Neutrophil (primary cell): ENCODE measurements at regions not wholly inside any gene's neighbourhood (a gene's known extent, or its start where the extent isn't known, plus 50 kb on each side); places are given as distances from the start of the nearest gene placed in this dataset.

Experiments
- H3K27ac ChIP-seq: fragments of 200-600 bp; sonication (generic); 2 replicates; pipeline ENCODE4 v1.5.1; 2016; ENCODE audit warnings: mild to moderate bottlenecking, moderate library complexity
- H3K27me3 ChIP-seq: fragments of 200-600 bp; sonication (generic); 2 replicates; pipeline ENCODE4 v1.6.0; 2016; ENCODE audit warnings: mild to moderate bottlenecking
- H3K36me3 ChIP-seq: fragments of 200-600 bp; sonication (generic); 2 replicates; pipeline ENCODE4 v1.5.1; 2017
- H3K4me1 ChIP-seq, 2 experiments: fragments of 200-600 bp in 1 of 2; sonication (generic) in 1 of 2; 1 replicate in 1 of 2; 2 replicates in 1 of 2; pipeline versions ENCODE4 v1.5.1 to v1.6.1; 2013 to 2016; ENCODE audit warnings: low read depth in 1 of 2, low read length in 1 of 2, mild to moderate bottlenecking in 1 of 2, moderate library complexity in 1 of 2; ENCODE audit not compliant: control insufficient read depth in 1 of 2, insufficient read depth in 1 of 2
- H3K4me3 ChIP-seq, 2 experiments: fragments of 200-600 bp in 1 of 2; sonication (generic) in 1 of 2; 1 replicate in 1 of 2; 2 replicates in 1 of 2; pipeline ENCODE4 v1.5.1; 2013 to 2016; ENCODE audit warnings: low read depth in 1 of 2, low read length in 1 of 2, mild to moderate bottlenecking in 1 of 2, moderate library complexity in 1 of 2
- H3K9me3 ChIP-seq: fragments of 200-600 bp; sonication (generic); 2 replicates; pipeline ENCODE4 v1.5.1; 2016
- CTCF ChIP-seq: fragments of 200-600 bp; sonication (generic); IDR thresholded peaks from 2 replicates; pipeline ENCODE4 v1.5.1; 2016; ENCODE audit warnings: antibody characterized with exemption

GRCh38 chr4:151935411-151935810 is 174.6 kb upstream of the GATB start:
- Histone ChIP-seq H3K4me1 (no peaks in the 10 kb centered on the region), H3K27ac (no peak overlapping the region), H3K4me3 (no peak overlapping the region), H3K9me3 (no peaks in the 10 kb centered on the region), H3K36me3 (no peaks in the 10 kb centered on the region), H3K27me3 (no peaks in the 10 kb centered on the region)
- TF ChIP-seq CTCF = no peak

GRCh38 chr4:151934766-151935165 is 174.0 kb upstream of the GATB start:
- H3K27me3 ChIP-seq = no peaks in the 10 kb centered on the region
- no peak overlapping the region for H3K27ac ChIP-seq
- H3K4me3 ChIP-seq = no peak overlapping the region
- TF ChIP-seq CTCF = no peak
- H3K36me3 ChIP-seq = no peaks in the 10 kb centered on the region
- H3K9me3 ChIP-seq = no peaks in the 10 kb centered on the region
- no peaks in the 10 kb centered on the region for H3K4me1 ChIP-seq

GRCh38 chr4:151933122-151933827 is 172.5 kb upstream of the GATB start:
- H3K27me3 ChIP-seq = peaks cover 7% of the 10 kb centered on the region
- no peak overlapping the region for H3K27ac ChIP-seq
- no peak for TF ChIP-seq CTCF
- H3K36me3 ChIP-seq = no peaks in the 10 kb centered on the region
- H3K4me1 ChIP-seq = no peaks in the 10 kb centered on the region
- no peak overlapping the region for H3K4me3 ChIP-seq
- H3K9me3 ChIP-seq = no peaks in the 10 kb centered on the region

- H3K4me3 ChIP-seq = no peak overlapping the region
- H3K9me3 ChIP-seq = no peaks in the 10 kb centered on the region
- H3K4me1 ChIP-seq = no peaks in the 10 kb centered on the region
- no peaks in the 10 kb centered on the region for H3K36me3 ChIP-seq
- no peak for TF ChIP-seq CTCF
- no peak overlapping the region for H3K27ac ChIP-seq
- H3K27me3 ChIP-seq = peaks cover 7% of the 10 kb centered on the region
These were observed 170.8 kb upstream of the GATB start for GRCh38 chr4:151931563-151931962.

GRCh38 chr4:151930372-151930771 is 169.6 kb upstream of the GATB start:
- H3K4me1 ChIP-seq = no peaks in the 10 kb centered on the region

More at GRCh38 chr4:151930372-151930771, 169.6 kb upstream of the GATB start:
- H3K27me3 ChIP-seq = peaks cover 7% of the 10 kb centered on the region
- no peaks in the 10 kb centered on the region for H3K9me3 ChIP-seq
- H3K4me3 ChIP-seq = no peak overlapping the region
- TF ChIP-seq CTCF = no peak
- H3K36me3 ChIP-seq = no peaks in the 10 kb centered on the region
- no peak overlapping the region for H3K27ac ChIP-seq
